ENCODE measurements at regions not wholly inside any gene's neighbourhood (a gene's known extent, or its start where the extent isn't known, plus 50 kb on each side); places are given as distances from the start of the nearest gene placed in this dataset.
"Not testable (repeated sequence)": the region's sequence is repeated elsewhere in the genome, so short reads cannot be mapped to it uniquely, and the experiment has no call there.

GRCh38 chr9:80485420-80486250 is 913.9 kb downstream of the TLE4 start:
- Histone ChIP-seq H3K9ac (ENCODE audit: insufficient read depth, low read depth, low read length) (no peak overlapping the region), H3K4me2 (ENCODE audit: low read depth, low read length) (no peak overlapping the region), H3K36me3 (replicated peaks in 1 of 2; ENCODE audit: control insufficient read depth in 1 of 2, insufficient read depth in 2 of 2, low read length in 2 of 2) (no peaks in the 10 kb centered on the region), H4K20me1 (ENCODE audit: insufficient read depth, low read length) (no peaks in the 10 kb centered on the region), H3K4me3 (replicated peaks in 1 of 3; ENCODE audit: insufficient read depth in 1 of 3, low read depth in 2 of 3, low read length in 3 of 3) (no peak overlapping the region), H3K9me3 (ENCODE audit: low read length) (peaks cover 84% of the 10 kb centered on the region), H3K27ac (ENCODE audit: extremely low read length, insufficient read depth, low read length) (no peak overlapping the region), H3K27me3 (ENCODE audit: control insufficient read depth in 1 of 2, insufficient read depth in 2 of 2, low read length in 2 of 2) (no peaks in the 10 kb centered on the region), H2AFZ (ENCODE audit: low read length) (no peak overlapping the region), H3K79me2 (ENCODE audit: insufficient read depth, low read length) (no peaks in the 10 kb centered on the region), H3K4me1 (ENCODE audit: insufficient read depth, low read length) (no peaks in the 10 kb centered on the region)
- CTCF ChIA-PET (ENCODE audit: low intra/inter-chr PET ratio, low total read pairs), result no interaction called here
- in situ Hi-C loops (cut with HindIII; ENCODE audit: extremely low pct_ligation_motif_present, low pct_unique_long_range_greater_than_20kb) (no loop called here), intact Hi-C loops (cut with micrococcal nuclease; ENCODE audit: unreplicated experiment) (no loop called here)
- DNase-seq (ENCODE audit: low spot score) (no peak), ATAC-seq (no peak), FAIRE-seq (no peak)
- BruUV-seq (replicated peaks), result no TSS peak
- WGBS (ENCODE audit: low lambda C conversion rate), result 11% methylated on average over 3 of the region's 3 CpGs
- POLR2A ChIA-PET, result no interaction called here
- TF ChIP-seq FOXC1 (CRISPR knock-in tag; IDR thresholded peaks at IDR 0.05; ENCODE audit: borderline replicate concordance) (no peak), ZBTB26 (CRISPR knock-in tag; IDR thresholded peaks at IDR 0.05; ENCODE audit: borderline replicate concordance) (no peak), MAFK (conservative IDR thresholded peaks at IDR 0.05 in 1 of 2, IDR thresholded peaks at IDR 0.05 in 1 of 2; ENCODE audit: low read length in 2 of 2) (peak; percentile 95 to 97), ZNF546 (CRISPR knock-in tag; conservative IDR thresholded peaks at IDR 0.05) (no peak), HNRNPL (IDR thresholded peaks at IDR 0.05; ENCODE audit: low read depth, low read length) (no peak), RFXANK (CRISPR knock-in tag; IDR thresholded peaks at IDR 0.05) (no peak), PLRG1 (conservative IDR thresholded peaks at IDR 0.05) (no peak), MAFF (IDR thresholded peaks at IDR 0.05; ENCODE audit: low read depth, low read length) (peak; percentile 95), ZNF503 (CRISPR knock-in tag; IDR thresholded peaks at IDR 0.05) (no peak), NFE2L2 (IDR thresholded peaks at IDR 0.05; ENCODE audit: low read length) (peak; percentile 26; the same call in 1 of the 2 replicates)

- in situ Hi-C loops (cut with HindIII; ENCODE audit: extremely low pct_ligation_motif_present, low pct_unique_long_range_greater_than_20kb); BruUV-seq (replicated peaks); H3K27ac ChIP-seq (ENCODE audit: extremely low read length, insufficient read depth, low read length); CTCF ChIA-PET (ENCODE audit: low intra/inter-chr PET ratio, low total read pairs); H3K27me3 ChIP-seq (ENCODE audit: control insufficient read depth in 1 of 2, insufficient read depth in 2 of 2, low read length in 2 of 2); H3K79me2 ChIP-seq (ENCODE audit: insufficient read depth, low read length); H3K4me3 ChIP-seq (replicated peaks in 1 of 3; ENCODE audit: insufficient read depth in 1 of 3, low read depth in 2 of 3, low read length in 3 of 3); H2AFZ ChIP-seq (ENCODE audit: low read length); ATAC-seq; FAIRE-seq; H3K4me2 ChIP-seq (ENCODE audit: low read depth, low read length); H3K4me1 ChIP-seq (ENCODE audit: insufficient read depth, low read length); DNase-seq (ENCODE audit: low spot score); H4K20me1 ChIP-seq (ENCODE audit: insufficient read depth, low read length); H3K9ac ChIP-seq (ENCODE audit: insufficient read depth, low read depth, low read length); H3K36me3 ChIP-seq (replicated peaks in 1 of 2; ENCODE audit: control insufficient read depth in 1 of 2, insufficient read depth in 2 of 2, low read length in 2 of 2); intact Hi-C loops (cut with micrococcal nuclease; ENCODE audit: unreplicated experiment); POLR2A ChIA-PET: not testable (repeated sequence)
- WGBS (ENCODE audit: low lambda C conversion rate), result 0% methylated on average over 1 of the region's 1 CpG
- H3K9me3 ChIP-seq (ENCODE audit: low read length), result peaks cover 57% of the 10 kb centered on the region
These were observed 910.5 kb downstream of the TLE4 start for GRCh38 chr9:80482251-80482650.
